CD8-positive, alpha-beta memory T cell (primary cell): ENCODE measurements at regions not wholly inside any gene's neighbourhood (a gene's known extent, or its start where the extent isn't known, plus 50 kb on each side); places are given as distances from the start of the nearest gene placed in this dataset.

Experiments
- CTCF ChIA-PET: fragments of 350-600 bp; sonication (Branson Sonifier 250); formaldehyde crosslinking; loops from one replicate; lab custom pipeline; 2021; ENCODE audit warnings: antibody characterized with exemption; lab: Charles Lee
- POLR2A ChIA-PET: fragments of 350-600 bp; sonication (Branson Sonifier 250); formaldehyde crosslinking; loops from one replicate; lab custom pipeline; 2021; ENCODE audit warnings: antibody characterized with exemption; lab: Charles Lee
- DNase-seq, 5 donors: peaks; one replicate each; pipeline versions ENCODE4 v3.0.0 to v3.0.0-alpha.2; 2020 to 2022; ENCODE audit warnings: mixed read lengths in 1 of 5
- H3K27ac ChIP-seq: one replicate; pipeline ENCODE4 v1.7.0; 2013; ENCODE audit warnings: low read depth, mild to moderate bottlenecking, low read length, moderate library complexity
- H3K27me3 ChIP-seq: 2 replicates; pipeline ENCODE4 v1.7.0; 2013; ENCODE audit warnings: low read length, mild to moderate bottlenecking; ENCODE audit not compliant: insufficient read depth, poor library complexity, severe bottlenecking
- H3K36me3 ChIP-seq: 2 replicates; pipeline ENCODE4 v1.7.0; 2013; ENCODE audit warnings: mild to moderate bottlenecking, low read length, moderate library complexity; ENCODE audit not compliant: insufficient read depth
- H3K4me1 ChIP-seq: 2 replicates; pipeline ENCODE4 v1.7.0; 2013; ENCODE audit warnings: mild to moderate bottlenecking, low read length, moderate library complexity; ENCODE audit not compliant: insufficient read depth
- H3K4me3 ChIP-seq: 2 replicates; pipeline ENCODE4 v1.7.0; 2013; ENCODE audit warnings: mild to moderate bottlenecking, low read length
- H3K9me3 ChIP-seq: 2 replicates; pipeline ENCODE4 v1.7.0; 2013; ENCODE audit warnings: mild to moderate bottlenecking, low read length
- H3K27ac Mint-ChIP-seq, 8 donors: one replicate each; pipeline ENCODE4 v1.8.0; 2020 to 2021; ENCODE audit warnings: mixed read lengths in 8 of 8, mild to moderate bottlenecking in 6 of 8, inconsistent platforms in 3 of 8, moderate library complexity in 3 of 8
- H3K27me3 Mint-ChIP-seq, 2 donors: one replicate each; pipeline ENCODE4 v1.8.0; 2020 to 2021; ENCODE audit warnings: mixed read lengths in 2 of 2, mild to moderate bottlenecking in 1 of 2, moderate library complexity in 1 of 2
- H3K36me3 Mint-ChIP-seq, 3 donors: one replicate each; pipeline ENCODE4 v1.8.0; 2020 to 2021; ENCODE audit warnings: mixed read lengths in 3 of 3, inconsistent platforms in 1 of 3, mild to moderate bottlenecking in 1 of 3
- H3K4me1 Mint-ChIP-seq, 3 donors: one replicate each; pipeline ENCODE4 v1.8.0; 2020 to 2021; ENCODE audit warnings: mixed read lengths in 3 of 3, inconsistent platforms in 1 of 3, mild to moderate bottlenecking in 1 of 3
- H3K4me3 Mint-ChIP-seq, 7 donors: one replicate each; pipeline ENCODE4 v1.8.0; 2020 to 2021; ENCODE audit warnings: mixed read lengths in 7 of 7, mild to moderate bottlenecking in 6 of 7, moderate library complexity in 4 of 7, inconsistent platforms in 2 of 7
- H3K9me3 Mint-ChIP-seq, 5 donors: one replicate each; pipeline ENCODE4 v1.8.0; 2020 to 2022; ENCODE audit warnings: mixed read lengths in 5 of 5, mild to moderate bottlenecking in 3 of 5, moderate library complexity in 2 of 5, inconsistent platforms in 1 of 5

GRCh38 chr4:24637173-24637572 is 52.8 kb upstream of the DHX15 start:
- H3K9me3 ChIP-seq: no peaks in the 10 kb centered on the region
- H3K4me3 ChIP-seq: no peak overlapping the region
- ChIA-PET CTCF (no interaction called here), POLR2A (no interaction called here)
- DNase-seq: no peak
- Mint-ChIP-seq H3K4me3 (no peak overlapping the region), H3K27ac (no peak overlapping the region), H3K27me3 (peaks cover 7 to 8% of the 10 kb centered on the region in 2 donors), H3K4me1 (no peaks in the 10 kb centered on the region), H3K36me3 (no peaks in the 10 kb centered on the region), H3K9me3 (no peaks in the 10 kb centered on the region)
- no peaks in the 10 kb centered on the region for H3K27me3 ChIP-seq
- H3K4me1 ChIP-seq: no peaks in the 10 kb centered on the region
- H3K36me3 ChIP-seq: no peaks in the 10 kb centered on the region
- no peak overlapping the region for H3K27ac ChIP-seq

- no peak for DNase-seq
- Histone ChIP-seq H3K9me3 (no peaks in the 10 kb centered on the region), H3K4me1 (no peaks in the 10 kb centered on the region), H3K36me3 (no peaks in the 10 kb centered on the region), H3K4me3 (no peak overlapping the region), H3K27me3 (no peaks in the 10 kb centered on the region), H3K27ac (no peak overlapping the region)
- H3K36me3 Mint-ChIP-seq: no peaks in the 10 kb centered on the region
- no peaks in the 10 kb centered on the region for H3K4me1 Mint-ChIP-seq
- no peak overlapping the region for H3K4me3 Mint-ChIP-seq
- no peaks in the 10 kb centered on the region for H3K9me3 Mint-ChIP-seq
- no peak overlapping the region for H3K27ac Mint-ChIP-seq
- H3K27me3 Mint-ChIP-seq: peaks cover 3 to 7% of the 10 kb centered on the region in 2 donors
- ChIA-PET POLR2A (no interaction called here), CTCF (no interaction called here)
Observed at GRCh38 chr4:24638396-24638875, 54.1 kb upstream of the DHX15 start.

GRCh38 chr4:24639714-24640113 is 55.4 kb upstream of the DHX15 start:
- CTCF ChIA-PET: no interaction called here
- no peaks in the 10 kb centered on the region for H3K36me3 ChIP-seq
- Mint-ChIP-seq H3K27ac (no peak overlapping the region), H3K9me3 (no peaks in the 10 kb centered on the region), H3K36me3 (no peaks in the 10 kb centered on the region), H3K4me1 (no peaks in the 10 kb centered on the region), H3K4me3 (no peak overlapping the region), H3K27me3 (peaks cover 3 to 7% of the 10 kb centered on the region in 2 donors)
- POLR2A ChIA-PET: no interaction called here
- H3K9me3 ChIP-seq: no peaks in the 10 kb centered on the region
- H3K4me1 ChIP-seq: no peaks in the 10 kb centered on the region
- H3K27me3 ChIP-seq: no peaks in the 10 kb centered on the region
- no peak overlapping the region for H3K27ac ChIP-seq
- DNase-seq: no peak
- H3K4me3 ChIP-seq: no peak overlapping the region

- Histone ChIP-seq H3K27me3 (no peaks in the 10 kb centered on the region), H3K36me3 (no peaks in the 10 kb centered on the region), H3K9me3 (no peaks in the 10 kb centered on the region), H3K4me3 (no peak overlapping the region), H3K4me1 (no peaks in the 10 kb centered on the region), H3K27ac (no peak overlapping the region)
- CTCF ChIA-PET: no interaction called here
- H3K27ac Mint-ChIP-seq: no peak overlapping the region
- no peaks in the 10 kb centered on the region for H3K9me3 Mint-ChIP-seq
- no peaks in the 10 kb centered on the region for H3K4me1 Mint-ChIP-seq
- DNase-seq: no peak
- no peak overlapping the region for H3K4me3 Mint-ChIP-seq
- peaks cover 3 to 5% of the 10 kb centered on the region in 2 donors for H3K27me3 Mint-ChIP-seq
- H3K36me3 Mint-ChIP-seq: no peaks in the 10 kb centered on the region
- POLR2A ChIA-PET: no interaction called here
Observed at GRCh38 chr4:24640366-24640765, 56.0 kb upstream of the DHX15 start.

GRCh38 chr4:24642981-24643547 is 58.7 kb upstream of the DHX15 start:
- Mint-ChIP-seq H3K9me3 (no peaks in the 10 kb centered on the region), H3K4me1 (no peaks in the 10 kb centered on the region), H3K4me3 (no peak overlapping the region), H3K27me3 (peaks cover 8 to 10% of the 10 kb centered on the region in 2 donors), H3K27ac (no peak overlapping the region), H3K36me3 (no peaks in the 10 kb centered on the region)
- Histone ChIP-seq H3K4me3 (no peak overlapping the region), H3K27ac (no peak overlapping the region), H3K9me3 (no peaks in the 10 kb centered on the region), H3K36me3 (no peaks in the 10 kb centered on the region), H3K27me3 (no peaks in the 10 kb centered on the region), H3K4me1 (no peaks in the 10 kb centered on the region)
- POLR2A ChIA-PET: no interaction called here
- DNase-seq: no peak
- CTCF ChIA-PET: no interaction called here

GRCh38 chr4:24643774-24644520 is 59.6 kb upstream of the DHX15 start:
- Histone ChIP-seq H3K27ac (no peak overlapping the region), H3K4me1 (no peaks in the 10 kb centered on the region), H3K36me3 (no peaks in the 10 kb centered on the region), H3K27me3 (no peaks in the 10 kb centered on the region), H3K9me3 (no peaks in the 10 kb centered on the region), H3K4me3 (no peak overlapping the region)
- ChIA-PET CTCF (no interaction called here), POLR2A (no interaction called here)
- Mint-ChIP-seq H3K27me3 (peaks cover 8 to 15% of the 10 kb centered on the region in 2 donors), H3K27ac (no peak overlapping the region), H3K9me3 (no peaks in the 10 kb centered on the region), H3K4me3 (no peak overlapping the region), H3K4me1 (no peaks in the 10 kb centered on the region), H3K36me3 (no peaks in the 10 kb centered on the region)
- DNase-seq: no peak

GRCh38 chr4:24644983-24645764 is 60.8 kb upstream of the DHX15 start:
- peaks cover 6 to 18% of the 10 kb centered on the region in 2 donors for H3K27me3 Mint-ChIP-seq
- no peak for DNase-seq
- no peak overlapping the region for H3K27ac ChIP-seq
- no peak overlapping the region for H3K4me3 ChIP-seq
- H3K9me3 Mint-ChIP-seq: no peaks in the 10 kb centered on the region
- no peak overlapping the region for H3K27ac Mint-ChIP-seq
- no peaks in the 10 kb centered on the region for H3K36me3 ChIP-seq
- H3K27me3 ChIP-seq: no peaks in the 10 kb centered on the region
- H3K9me3 ChIP-seq: no peaks in the 10 kb centered on the region
- CTCF ChIA-PET: no interaction called here
- H3K4me3 Mint-ChIP-seq: no peak overlapping the region
- H3K4me1 Mint-ChIP-seq: no peaks in the 10 kb centered on the region
- H3K36me3 Mint-ChIP-seq: no peaks in the 10 kb centered on the region
- POLR2A ChIA-PET: no interaction called here
- no peaks in the 10 kb centered on the region for H3K4me1 ChIP-seq
